GM21515 (cell line): ENCODE measurements at regions not wholly inside any gene's neighbourhood (a gene's known extent, or its start where the extent isn't known, plus 50 kb on each side); places are given as distances from the start of the nearest gene placed in this dataset.

Experiments
- ATAC-seq: cut with Tn5 transposase; IDR thresholded peaks from one replicate; pipeline ENCODE4 v1.9.1; 2021; ENCODE audit not compliant: unreplicated experiment

DNA sequence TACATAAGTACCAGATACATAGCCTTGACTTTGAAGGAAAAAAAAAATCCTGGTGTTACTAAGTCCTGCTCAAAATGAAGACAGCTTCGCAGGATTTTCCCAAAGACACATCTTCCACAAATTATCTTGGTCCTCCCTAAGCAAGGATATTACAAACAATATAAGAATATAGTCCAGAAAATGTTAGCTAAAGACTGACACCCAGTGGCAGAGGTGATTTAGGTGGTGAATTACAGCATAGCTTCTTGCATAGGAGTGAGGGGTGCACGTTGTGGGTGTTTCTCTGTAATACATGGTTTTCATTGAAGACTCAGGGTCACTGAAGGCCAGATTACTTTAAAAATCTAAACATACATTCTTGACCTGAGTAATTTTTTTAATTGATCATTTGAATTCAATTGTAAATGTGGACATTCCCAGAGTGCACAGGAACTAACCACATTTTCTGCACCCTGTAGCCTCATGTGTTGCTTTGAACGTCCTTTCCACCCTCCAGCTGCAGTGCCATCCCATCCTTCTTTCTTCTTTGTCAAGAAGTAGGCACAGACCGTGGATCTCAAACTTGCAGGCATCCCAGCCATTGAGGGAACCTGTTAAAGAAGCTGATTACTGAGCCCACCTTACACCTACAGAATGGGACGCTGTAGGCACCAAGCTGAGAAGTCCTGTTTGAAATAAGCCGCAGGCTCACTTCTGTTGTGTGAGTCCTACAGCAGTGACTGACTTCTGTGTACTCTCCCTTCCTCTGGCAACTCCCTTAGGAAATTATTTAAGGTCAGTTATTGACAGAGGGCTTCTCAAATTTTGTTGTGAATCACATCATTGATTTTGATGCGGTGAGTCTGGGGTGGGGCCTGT lies 102.6 kb downstream of the PERP start:
- ATAC-seq, result no peak

DNA sequence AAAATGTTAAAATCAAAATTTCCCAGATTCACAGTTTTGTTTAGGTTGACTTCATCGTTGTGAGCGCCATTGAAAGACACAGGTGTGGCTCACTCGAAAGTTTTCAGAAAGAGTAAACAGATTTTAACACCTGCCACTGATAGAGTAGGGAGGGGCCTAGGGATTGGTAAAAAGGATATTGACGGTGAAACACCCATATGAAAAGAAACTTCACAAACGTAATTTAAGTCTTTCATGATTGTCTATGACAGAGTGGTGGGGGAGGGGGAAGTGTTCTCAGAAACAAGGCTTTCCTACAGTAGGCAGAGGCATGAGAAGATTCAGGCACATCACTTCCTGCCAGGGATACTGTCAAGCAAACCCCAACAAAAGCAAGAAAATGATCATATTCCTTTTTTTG lies 101.4 kb downstream of the PERP start:
- ATAC-seq, result no peak

DNA sequence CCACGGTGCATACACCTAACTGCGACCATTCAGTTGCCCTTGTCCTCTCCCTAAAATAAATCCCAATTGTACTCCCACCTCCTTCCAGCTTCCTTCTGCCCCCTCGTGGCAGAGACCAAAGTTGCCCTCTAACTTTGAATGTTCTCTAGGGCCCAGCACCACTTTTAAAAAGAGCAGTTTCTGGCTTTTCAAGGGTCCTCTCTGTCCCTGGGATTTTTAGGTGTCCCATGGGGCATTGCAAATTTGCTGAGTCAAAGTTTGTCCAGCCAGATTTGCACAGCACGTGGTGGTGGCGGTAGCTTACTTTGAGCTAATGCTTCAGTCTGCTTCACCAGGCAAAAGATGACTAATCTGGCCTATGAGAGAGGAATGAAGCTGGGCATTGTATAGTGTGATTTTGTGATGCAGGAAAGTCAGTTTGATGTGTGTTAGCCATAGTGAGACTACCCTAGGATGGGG lies 100.2 kb downstream of the PERP start:
- ATAC-seq, result no peak

DNA sequence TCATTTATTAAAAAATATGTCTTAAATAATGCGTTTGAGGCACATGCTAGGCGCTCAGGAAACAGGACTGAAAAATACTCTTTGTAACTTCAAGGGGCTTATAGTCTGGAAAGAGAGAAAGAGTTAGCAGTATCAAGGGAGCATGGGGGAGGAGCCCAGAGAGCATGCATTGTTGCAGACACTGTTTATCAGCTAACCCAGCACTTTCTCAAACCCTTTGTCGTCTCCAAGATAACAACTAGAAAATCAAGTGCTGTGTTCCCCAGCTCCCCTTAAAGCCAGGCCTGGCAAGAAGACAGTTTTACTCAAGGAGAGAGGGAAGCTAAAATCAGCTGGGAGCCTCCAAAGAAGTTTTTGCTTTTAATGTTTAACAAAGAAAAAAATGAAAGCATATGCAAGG lies 98.4 kb downstream of the PERP start:
- no peak for ATAC-seq

DNA sequence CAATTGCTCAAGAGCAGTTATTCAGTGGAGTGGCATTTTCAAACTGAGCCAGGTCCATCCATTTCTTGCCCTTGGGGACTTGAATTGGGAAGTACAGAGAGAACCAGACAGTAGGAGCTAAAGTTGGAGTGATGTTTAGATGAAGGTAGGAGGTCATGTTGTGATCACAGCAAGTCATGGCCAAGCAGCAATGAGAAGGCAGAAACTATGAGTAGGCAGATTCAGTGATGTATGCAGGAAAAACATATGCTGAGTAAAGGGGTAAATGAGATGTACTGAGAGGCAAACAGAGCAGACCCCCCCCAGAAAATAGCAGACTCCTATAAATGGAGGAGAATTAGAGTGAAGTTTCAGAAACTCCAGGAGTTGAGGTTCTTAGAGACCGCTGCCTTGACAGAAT lies 95.8 kb downstream of the PERP start:
- no peak for ATAC-seq

DNA sequence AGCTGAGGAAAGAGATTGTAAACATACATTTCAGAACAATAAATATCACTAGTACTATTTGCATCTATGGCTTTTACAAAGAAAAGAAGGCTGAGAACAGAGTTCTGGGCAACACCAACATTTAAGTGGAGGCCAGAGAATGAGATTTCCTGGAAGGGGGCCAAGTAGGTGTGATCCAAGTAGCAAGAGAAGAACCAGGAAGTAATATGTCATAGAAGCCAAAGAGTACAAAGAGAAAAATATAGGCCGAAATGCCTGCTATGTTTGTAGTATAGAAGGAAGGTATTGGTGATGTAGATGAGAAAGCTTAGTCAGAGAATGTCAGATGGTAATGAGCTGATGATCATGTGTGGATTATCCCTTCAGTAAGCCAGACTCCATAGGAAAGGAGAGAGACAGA lies 94.5 kb downstream of the PERP start:
- ATAC-seq, result no peak

DNA sequence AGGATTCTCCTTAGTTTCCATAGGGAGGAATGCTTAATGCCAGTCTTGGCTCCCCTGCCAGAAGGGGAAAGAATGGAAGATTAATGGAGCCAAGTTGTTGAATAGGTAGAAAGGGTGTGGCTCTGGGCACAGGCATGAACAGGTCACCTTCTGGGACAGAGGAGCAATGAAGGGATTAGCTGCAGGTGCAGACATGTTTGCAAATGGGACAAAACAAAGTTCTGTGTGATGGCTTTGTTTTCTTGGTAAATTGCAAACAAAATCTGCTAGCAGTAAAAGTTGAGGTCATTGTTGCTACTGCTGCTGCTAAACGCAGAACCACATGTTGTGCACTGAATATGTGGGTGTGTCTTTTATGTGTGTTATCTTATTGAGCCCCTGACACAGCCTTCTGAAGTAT lies 93.3 kb downstream of the PERP start:
- no peak for ATAC-seq

DNA sequence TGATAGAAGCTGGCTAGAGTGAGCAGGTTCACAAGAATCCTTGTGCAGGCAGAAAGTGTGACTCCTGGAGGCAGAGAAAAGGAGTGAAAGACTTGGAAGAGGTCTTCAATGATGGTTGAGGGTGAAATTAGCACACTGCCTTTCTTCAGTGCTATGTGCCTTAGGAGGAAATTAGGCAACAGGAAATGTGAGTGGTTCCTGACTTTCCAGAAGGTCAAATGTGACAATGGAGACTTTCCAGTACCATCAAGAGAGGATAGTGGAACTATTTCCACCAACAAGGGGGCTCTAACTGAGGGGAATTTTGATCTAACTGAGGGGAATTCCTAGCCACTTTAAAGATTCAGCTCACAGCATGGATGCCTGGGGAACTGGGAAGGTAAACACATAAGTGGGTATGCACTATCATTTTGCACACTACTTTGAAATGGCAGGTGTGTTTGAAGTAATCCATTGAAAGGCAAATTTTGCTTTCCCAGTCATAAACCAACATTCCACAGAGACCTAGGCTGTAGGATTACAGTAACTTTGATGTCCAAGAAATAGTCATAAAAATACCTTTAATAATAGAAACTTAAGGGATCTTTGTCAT lies 90.0 kb downstream of the PERP start:
- ATAC-seq, result no peak

DNA sequence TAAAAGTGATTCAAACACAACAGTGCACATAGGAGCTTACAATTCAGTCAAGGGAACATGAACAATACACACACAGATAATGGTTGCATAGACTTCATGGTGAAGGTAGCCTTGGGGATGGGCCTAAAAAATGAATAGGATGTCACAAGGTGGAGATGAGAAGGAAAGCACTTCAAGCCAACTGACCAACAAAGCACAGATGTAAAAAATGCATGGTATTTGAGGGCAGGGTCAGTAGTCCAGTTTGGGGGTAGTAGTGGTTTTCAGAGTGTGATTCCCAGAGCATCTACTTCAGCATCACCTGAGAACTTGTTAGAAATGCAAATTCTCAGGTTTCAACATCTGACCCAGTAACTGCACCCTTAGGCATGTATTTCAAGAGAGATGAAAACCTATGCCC lies 88.9 kb downstream of the PERP start:
- ATAC-seq, result no peak

DNA sequence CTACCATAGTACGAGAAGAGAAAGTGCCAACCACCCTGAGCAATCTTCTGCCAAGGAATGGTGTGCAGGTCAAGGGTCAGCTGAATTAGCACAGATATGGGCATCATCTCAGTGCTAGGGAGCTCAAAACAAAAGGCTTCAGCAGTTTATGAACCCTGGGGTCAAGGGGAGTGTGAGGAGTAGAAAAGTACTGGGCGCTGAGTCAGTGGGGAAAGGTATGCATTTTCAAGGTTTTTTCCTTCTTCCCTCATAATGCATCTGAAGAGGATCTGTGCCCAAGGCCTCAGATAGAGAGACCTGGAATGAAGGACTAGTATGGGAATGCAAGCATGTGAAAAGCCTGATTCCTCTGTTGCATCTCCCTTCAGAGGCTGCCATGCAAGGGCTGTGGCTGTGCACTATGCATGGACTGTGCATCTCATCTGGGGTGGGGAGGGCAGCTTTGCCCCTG lies 81.7 kb downstream of the PERP start:
- no peak for ATAC-seq

DNA sequence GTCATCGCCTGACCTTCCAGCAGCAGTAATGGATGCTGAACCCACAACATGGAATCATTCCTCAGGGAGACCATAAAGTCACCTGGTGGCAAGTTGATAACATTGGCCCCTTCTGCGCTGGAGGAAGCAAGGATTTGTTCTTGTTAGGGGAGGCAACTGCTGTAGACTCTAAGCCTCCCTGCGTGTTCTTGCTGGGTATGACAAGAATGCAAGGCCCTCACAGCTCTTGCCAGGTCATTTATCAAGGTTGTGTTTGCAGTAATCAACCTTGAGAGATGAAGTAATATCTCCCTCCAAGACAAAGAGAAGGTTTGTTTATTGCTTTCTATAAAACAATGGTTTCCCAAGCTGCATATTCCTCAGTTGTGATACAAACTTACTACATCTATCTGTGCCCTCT lies 80.9 kb downstream of the PERP start:
- no peak for ATAC-seq

DNA sequence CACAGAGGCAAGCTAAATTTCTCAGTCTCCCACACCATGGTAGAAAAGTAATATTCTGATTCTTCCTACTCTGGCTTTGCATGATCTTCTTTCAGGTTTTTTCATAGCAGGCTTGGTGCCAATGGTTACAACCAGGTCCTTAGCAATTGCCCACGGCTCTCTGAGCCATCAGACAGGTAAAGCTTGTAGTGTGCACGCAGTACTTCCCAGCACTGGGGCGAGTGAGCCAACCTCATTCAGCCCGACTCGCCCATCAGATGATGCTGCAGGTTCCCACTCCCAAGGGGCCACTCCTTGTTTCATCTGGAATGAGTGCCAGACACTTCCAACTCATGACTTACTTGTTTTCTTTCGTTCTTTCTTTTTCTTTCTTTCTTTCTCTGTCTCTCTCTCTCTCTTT lies 78.3 kb downstream of the PERP start:
- no peak for ATAC-seq

DNA sequence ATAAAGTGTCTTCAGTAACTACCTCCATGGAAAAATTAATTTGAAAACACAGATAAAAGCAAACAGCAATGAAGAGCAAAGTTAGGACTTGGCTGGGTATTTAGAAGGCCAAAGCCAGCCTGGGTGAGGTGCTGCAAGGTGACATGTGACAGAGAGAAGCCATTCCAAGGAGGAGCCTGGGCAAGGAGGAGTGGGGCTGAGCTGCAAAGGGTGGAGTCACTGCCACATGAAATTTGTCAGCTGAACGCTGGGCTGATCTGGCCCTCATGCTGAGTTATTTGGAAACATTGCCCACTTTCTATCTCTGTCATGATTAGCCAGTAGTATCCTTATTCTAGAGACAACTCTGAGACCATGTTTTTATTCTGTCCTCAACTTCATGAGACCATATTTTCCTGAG lies 76.3 kb downstream of the PERP start:
- no peak for ATAC-seq

DNA sequence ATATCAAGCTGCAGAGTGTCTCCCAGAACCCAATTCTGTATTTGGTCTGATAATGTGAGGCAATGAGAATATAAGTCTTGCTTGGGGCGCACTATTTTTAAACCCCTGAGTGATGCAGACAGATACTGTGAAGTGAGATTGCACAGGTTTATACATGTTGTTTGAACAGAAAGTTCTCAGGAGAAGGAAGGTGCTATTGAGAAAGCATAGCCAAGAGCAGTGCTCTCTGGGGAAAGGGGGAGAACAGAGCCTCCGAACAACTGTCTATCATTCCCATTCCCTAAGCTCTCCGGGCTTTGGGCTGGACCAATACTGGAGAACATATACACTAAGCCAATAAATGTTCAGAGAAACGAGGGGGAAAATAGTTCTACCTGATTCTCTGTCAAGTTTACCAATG lies 75.8 kb downstream of the PERP start:
- ATAC-seq, result no peak

DNA sequence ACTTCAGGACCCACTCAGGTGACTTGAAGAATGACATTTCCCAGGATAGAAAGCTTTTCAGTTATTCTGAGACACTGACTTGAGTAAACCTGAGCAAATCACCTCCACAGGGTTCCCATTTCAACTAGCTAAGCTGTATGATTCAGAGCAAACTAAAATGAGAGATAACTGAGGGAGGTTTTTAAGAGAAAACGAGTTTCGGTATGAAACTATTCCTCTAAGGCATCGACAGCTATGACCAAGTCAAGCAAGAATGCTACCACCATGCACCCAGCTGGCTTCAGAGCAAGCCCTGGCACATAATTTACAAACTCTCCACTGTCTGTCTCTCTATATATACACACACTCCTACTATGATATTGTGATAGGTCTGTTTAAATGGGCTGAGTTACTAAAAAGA lies 75.4 kb downstream of the PERP start:
- ATAC-seq, result no peak

DNA sequence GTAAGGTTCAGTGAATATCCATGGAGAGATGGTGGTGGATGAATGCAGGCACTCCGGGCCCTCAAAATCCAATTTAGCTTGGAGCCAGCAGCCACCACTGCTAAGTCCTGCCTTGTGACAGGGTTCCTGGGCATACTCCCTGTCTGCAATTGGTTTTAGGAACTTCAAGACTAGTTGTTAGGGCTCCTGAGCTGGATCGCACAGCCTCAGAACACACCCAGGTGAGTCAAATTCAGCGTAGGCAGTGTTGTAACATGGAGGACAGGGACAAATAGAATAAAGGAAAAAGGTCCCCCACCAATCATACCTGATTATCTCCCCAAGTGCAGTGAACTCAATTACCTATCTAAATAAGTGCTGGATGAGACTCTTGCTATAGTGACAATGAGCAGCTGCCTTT lies 74.6 kb downstream of the PERP start:
- ATAC-seq, result no peak

DNA sequence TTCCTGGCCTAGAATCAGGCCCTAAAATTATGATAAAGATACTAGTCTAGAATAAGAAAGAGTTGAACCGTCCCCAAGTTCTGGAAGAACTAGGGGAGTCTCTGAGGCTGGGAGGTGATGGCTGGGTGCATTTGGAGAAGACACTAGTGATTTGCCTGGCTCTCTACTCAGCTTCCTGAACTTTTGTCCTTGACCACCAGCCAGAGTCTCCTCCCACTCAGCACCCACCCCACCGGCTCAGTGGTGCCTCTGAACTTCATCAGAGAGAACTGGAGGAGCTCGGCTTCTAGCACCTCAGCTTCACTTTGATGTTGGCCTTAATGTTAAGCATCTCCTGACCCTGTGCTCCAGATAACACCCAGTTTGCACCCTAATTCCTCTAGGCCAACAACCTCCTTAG lies 73.0 kb downstream of the PERP start:
- no peak for ATAC-seq

DNA sequence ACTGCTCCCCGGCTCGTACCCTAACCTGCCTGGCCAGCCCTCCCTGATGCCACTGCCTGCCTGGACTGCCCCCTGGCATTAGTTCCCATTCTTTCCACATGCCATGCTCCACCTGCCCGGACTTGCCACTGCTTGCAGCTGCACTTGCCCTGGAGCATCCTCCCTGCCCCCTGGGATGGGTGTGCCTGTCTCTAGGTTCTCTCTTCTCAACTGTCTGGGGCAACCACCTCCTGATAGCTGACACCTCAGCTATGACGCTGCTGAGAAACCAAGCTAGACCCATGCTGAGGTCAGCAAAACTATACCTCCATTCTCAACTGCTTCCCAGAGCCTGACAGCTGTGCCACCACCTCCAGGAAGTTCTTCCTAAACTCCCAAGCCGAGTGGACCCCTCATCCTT lies 72.1 kb downstream of the PERP start:
- ATAC-seq, result no peak

DNA sequence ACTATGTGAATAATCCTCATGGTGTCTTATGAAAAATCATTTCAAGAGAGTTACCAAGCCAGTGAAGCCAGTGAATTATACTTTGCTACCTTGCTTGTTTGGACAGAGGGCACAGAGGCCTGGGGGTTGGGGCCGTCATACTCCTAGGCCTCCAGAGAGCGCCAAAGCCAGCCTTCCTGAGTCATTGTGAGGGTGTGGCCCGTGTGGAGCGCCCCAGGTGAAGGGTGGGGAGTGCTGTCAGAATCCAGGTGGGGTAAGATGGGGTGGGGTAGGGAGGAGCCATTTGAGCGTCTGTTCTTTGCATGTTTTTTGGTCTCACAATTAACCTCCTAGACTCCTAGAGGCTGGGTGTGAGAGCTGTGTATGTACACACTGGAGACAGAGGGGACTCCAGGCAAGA lies 71.1 kb downstream of the PERP start:
- no peak for ATAC-seq

DNA sequence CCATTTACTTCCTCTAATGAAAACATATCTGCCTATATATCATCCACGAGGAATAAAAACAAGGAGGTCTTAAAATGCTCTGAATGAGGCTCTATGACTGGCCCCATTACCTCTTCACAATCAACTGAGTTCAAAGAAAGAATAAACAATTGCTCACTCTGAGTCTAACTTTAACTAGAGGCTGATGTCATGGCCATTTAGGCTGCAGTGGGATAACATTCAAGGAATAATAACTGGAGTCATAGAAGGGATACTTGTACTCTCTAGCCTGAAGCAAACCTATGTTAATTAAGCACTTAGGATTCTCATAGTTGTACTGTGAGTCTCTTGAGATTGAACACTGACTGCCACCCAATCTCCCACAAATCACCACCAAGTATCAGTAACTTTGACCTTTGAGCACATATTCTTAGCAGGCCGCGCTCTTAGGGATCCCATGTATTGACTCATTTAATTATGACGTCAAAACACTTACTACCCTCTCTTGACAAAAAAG lies 70.2 kb downstream of the PERP start:
- no peak for ATAC-seq

DNA sequence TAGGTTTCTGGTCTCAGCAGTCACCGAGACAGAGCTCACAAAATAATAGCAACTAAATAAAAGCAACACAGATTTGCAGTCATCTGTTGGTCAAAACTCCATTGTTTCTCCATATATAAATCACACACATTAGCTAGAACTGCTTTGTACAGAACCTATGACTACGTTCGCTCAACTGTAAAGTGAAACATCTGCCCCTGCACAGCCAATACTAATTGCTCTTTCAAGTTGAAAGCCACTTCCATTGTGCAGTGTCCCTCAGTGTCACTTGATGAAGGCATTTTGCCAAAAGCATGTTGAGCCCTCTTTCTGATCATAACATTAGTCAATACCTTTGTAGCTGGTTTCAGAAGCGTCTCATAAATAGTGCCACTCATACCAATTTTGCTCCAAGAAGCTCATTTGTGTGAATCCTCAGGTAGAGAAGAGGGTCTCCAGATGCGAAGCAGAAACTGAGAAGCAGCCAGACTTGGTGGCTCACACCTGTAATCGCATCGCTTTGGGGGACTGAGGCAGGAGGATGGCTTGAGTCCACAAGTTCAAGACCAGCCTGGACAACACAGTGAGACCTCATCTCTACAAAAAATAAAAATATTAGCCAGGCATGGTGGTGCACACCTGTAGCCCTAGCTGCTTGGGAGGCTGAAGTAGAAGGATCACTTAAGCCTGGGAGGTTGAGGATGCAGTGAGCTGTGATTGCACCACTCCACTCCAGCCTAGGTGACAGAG lies 68.9 kb downstream of the PERP start:
- ATAC-seq, result no peak
